HT-29 (cell line): ENCODE measurements at regions not wholly inside any gene's neighbourhood (a gene's known extent, or its start where the extent isn't known, plus 50 kb on each side); places are given as distances from the start of the nearest gene placed in this dataset. TPM values are rescaled to one million over a fixed set of nuclear protein-coding genes. Genes with fewer than 3 reads are reported as not detected.

Experiments
- DNase-seq: peaks from one replicate; pipeline ENCODE4 v3.0.0-alpha.2; 2015; ENCODE audit warnings: low spot score
- small RNA-seq: library from RNA; depleted of rRNA; stranded (forward); fragments of <200 nt; gene quantifications from one replicate; pipeline ENCODE3, GENCODE V24; 2014

- no peak for DNase-seq
Measured at GRCh38 chr1:244952280-244952933, 88.1 kb upstream of the HNRNPU start.

GRCh38 chr1:244948416-244948815 lies 84.1 kb upstream of the HNRNPU start:
- DNase-seq, result no peak

DNA sequence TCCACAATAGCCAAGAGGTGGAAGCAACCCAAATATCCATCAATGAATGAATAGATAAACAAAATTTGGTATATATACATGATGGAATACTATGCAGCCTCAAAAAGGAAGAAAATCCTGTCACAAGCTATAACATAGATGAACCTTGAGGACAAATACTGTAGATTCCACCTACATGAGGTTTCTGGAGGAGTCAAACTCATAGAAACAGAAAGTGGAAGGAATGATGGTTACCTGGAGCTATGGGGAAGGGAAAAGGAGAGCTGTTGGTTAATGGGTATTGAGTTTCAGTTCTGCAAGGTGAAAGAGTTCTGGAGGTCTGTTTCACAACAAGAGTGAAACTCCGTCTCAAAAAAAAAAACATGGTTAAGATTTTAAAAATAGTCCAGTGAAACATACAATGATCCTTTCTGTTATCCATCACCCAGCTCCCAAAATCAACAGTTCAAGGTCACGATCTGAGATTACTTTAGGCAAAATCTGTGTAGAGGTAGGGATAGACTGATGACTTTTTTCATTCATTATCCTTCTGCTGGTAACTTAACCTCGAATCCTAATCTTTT lies 80.8 kb upstream of the HNRNPU start:
- DNase-seq, result no peak

- DNase-seq, result no peak
Measured at GRCh38 chr1:244941121-244941520, 76.8 kb upstream of the HNRNPU start.

GRCh38 chr1:244937099-244937498 lies 72.8 kb upstream of the HNRNPU start:
- DNase-seq, result no peak

DNA sequence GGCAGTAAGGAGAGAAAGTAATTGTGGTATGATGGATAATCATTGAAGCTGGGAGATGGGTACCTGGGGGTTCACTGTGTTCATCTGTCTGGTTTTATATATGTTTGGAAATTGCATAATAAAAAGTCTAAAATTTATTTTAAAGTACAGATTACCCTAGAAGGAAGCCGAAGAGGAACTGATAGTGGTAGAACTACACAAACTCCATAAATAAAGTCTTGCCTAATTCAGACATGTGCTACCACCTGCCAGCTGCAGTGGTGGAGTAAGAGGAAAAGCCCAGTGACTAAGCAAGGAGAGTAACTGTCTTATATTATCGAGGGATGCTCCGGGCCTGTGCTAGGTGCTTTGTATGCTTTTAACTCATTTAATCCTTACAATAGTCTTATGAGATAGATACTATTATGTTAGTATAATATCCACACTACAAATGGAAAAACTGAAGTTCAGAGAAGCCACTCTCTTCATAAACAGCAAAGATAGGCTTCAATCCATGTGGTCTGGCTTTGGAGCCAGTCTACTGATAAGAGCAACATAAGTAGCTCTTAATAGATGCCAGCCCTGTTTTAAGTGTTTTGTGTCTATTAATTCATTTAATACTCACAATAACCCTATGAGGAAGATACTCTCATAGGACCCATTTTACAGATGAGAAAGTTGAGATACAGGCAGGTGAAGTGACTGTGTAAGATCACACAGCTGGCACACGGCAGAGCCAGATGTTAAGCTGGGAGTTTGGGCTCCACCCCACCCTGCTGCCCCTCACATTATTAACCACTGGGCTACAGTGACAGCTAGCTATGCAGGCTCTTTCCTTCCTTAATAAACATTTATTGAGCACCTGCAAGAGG lies 56.8 kb upstream of the HNRNPU start:
- no peak for DNase-seq

- no peak for DNase-seq
Measured at GRCh38 chr1:244919320-244920282, 55.3 kb upstream of the HNRNPU start.

DNA sequence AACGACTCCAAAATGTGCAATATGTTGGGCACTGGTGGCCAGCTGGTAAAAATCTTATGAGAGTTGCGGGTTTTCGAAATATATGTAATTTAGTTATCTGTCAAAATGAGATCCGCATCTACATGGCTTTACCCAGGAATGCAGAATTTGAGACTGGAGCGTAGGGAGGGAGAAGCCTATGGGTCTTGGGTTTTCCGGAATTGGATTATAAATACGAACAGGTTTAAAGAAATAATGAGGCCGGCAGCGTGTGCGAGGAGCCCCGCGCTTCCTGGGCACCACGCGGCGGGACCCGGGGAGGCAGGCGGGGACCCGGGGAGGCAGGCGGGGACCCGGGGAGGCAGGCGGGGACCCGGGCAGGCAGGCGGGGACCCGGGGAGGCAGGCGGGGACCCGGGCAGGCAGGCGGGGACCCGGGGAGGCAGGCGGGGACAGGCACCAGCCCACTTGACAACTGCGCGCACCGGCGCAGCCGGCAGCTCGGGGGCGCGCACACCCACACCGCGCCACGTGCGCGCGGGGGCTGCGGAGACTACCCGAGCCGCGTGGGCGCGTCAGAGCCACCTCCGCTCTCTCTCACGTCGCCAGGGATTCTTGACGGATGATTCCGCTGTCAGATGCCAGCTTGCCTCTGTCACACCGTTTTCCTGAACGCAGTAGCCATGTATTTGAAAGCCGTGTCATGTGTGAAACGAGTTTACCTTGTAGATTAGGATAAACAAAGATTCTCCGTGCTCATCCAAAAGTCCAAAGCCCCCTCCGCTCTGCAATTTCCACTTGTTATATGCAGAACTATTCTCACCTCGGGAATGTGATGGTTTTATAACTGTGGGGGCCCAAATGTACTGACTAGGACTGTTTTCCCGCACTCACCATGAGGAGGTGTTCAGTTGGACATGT lies 54.3 kb upstream of the HNRNPU start:
- peak; percentile 18 for DNase-seq

GRCh38 chr1:244917073-244917670 lies 52.8 kb upstream of the HNRNPU start:
- DNase-seq, result no peak

DNA sequence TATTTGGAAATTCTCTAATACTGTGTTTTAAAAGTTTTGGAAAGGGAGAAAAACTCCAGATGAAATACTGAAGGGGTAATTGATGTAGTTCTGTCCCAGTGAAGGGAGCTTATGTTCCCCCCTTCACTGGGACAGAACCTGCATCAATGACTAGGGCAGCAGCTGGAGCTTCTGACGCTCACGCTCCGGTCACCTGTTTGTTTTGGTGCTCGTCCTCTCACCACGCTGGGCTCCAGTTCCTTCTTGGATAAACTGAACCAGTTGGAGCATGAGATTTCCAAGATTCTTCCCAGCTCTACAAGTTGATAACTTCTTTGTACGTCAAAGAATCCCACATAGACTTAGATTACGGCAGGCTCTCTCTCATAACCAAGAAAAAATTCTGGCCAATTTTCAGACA lies 51.4 kb upstream of the HNRNPU start:
- DNase-seq, result no peak

GRCh38 chr1:244914761-244915160 lies 50.4 kb upstream of the HNRNPU start:
- DNase-seq, result no peak

Small RNAs in the stretch of these regions (small RNA-seq; reads per million reads assigned to genes)
- gene RNU6-1089P (not detected), gene RNU6-947P (not detected), gene RNU6-999P (not detected)
